ENCODE measurements at regions not wholly inside any gene's neighbourhood (a gene's known extent, or its start where the extent isn't known, plus 50 kb on each side); places are given as distances from the start of the nearest gene placed in this dataset.
"Not testable (repeated sequence)": the region's sequence is repeated elsewhere in the genome, so short reads cannot be mapped to it uniquely, and the experiment has no call there.

GRCh38 chr16:21513812-21514473, 85.4 kb upstream of the METTL9 start:
- not testable (repeated sequence) for H4K91ac ChIP-seq (ENCODE audit: low read length); H2AFZ ChIP-seq (ENCODE audit: low read depth, low read length); H2BK120ac ChIP-seq (ENCODE audit: low read depth, low read length); H4K8ac ChIP-seq (ENCODE audit: low read length); DNase-seq; H3K27ac ChIP-seq (ENCODE audit: low read length, poor library complexity, severe bottlenecking); H3K18ac ChIP-seq (ENCODE audit: low read depth in 1 of 2, low read length in 2 of 2); H3K23ac ChIP-seq (ENCODE audit: low read length in 2 of 2); H3K79me1 ChIP-seq (replicated peaks; ENCODE audit: low read length, poor library complexity, severe bottlenecking); H3K4me2 ChIP-seq (ENCODE audit: low read length, poor library complexity, severe bottlenecking); H3K27me3 ChIP-seq (ENCODE audit: control insufficient read depth in 1 of 2, insufficient read depth in 1 of 2, low read length in 2 of 2); H3K9me3 ChIP-seq (ENCODE audit: control insufficient read depth, low read length); H3K14ac ChIP-seq (ENCODE audit: low read length in 2 of 2); H2BK5ac ChIP-seq (ENCODE audit: low read depth, low read length, poor library complexity, severe bottlenecking); H2BK12ac ChIP-seq (ENCODE audit: low read length in 2 of 2); H2BK15ac ChIP-seq (ENCODE audit: low read depth, poor library complexity, severe bottlenecking); H3K4ac ChIP-seq (ENCODE audit: low read depth in 1 of 2, low read length in 2 of 2)
- peak overlapping the region; percentile 50 for H3K9ac ChIP-seq (ENCODE audit: low read length)
- 94% methylated on average over 17 of the region's 18 CpGs for WGBS
- H2AK5ac ChIP-seq (ENCODE audit: low read length, severe bottlenecking) = peak overlapping the region; percentile 65
- peaks cover 3 to 15% of the 10 kb centered on the region in 2 experiments for H3K36me3 ChIP-seq (ENCODE audit: control insufficient read depth in 1 of 2, insufficient read depth in 2 of 2, low read depth in 1 of 2, low read length in 2 of 2)
- H3K4me1 ChIP-seq (ENCODE audit: control insufficient read depth, insufficient read depth, low read depth, low read length) = peaks cover 50% of the 10 kb centered on the region
- H3K4me3 ChIP-seq (ENCODE audit: insufficient read depth in 1 of 2, low read depth in 1 of 2, low read length in 2 of 2) = peak overlapping the region in 1 of 2 experiments; percentile 4

GRCh38 chr16:21514474-21514840, 84.9 kb upstream of the METTL9 start:
- not testable (repeated sequence) for H3K14ac ChIP-seq (ENCODE audit: low read length in 2 of 2); H2BK5ac ChIP-seq (ENCODE audit: low read depth, low read length, poor library complexity, severe bottlenecking); H4K8ac ChIP-seq (ENCODE audit: low read length); H3K4me2 ChIP-seq (ENCODE audit: low read length, poor library complexity, severe bottlenecking); H3K27me3 ChIP-seq (ENCODE audit: control insufficient read depth in 1 of 2, insufficient read depth in 1 of 2, low read length in 2 of 2); H2AFZ ChIP-seq (ENCODE audit: low read depth, low read length); H3K4me3 ChIP-seq (ENCODE audit: insufficient read depth in 1 of 2, low read depth in 1 of 2, low read length in 2 of 2); H3K23ac ChIP-seq (ENCODE audit: low read length in 2 of 2); H2BK15ac ChIP-seq (ENCODE audit: low read depth, poor library complexity, severe bottlenecking); H2AK5ac ChIP-seq (ENCODE audit: low read length, severe bottlenecking); H3K18ac ChIP-seq (ENCODE audit: low read depth in 1 of 2, low read length in 2 of 2); H2BK120ac ChIP-seq (ENCODE audit: low read depth, low read length); H3K79me1 ChIP-seq (replicated peaks; ENCODE audit: low read length, poor library complexity, severe bottlenecking); H3K9me3 ChIP-seq (ENCODE audit: control insufficient read depth, low read length); H3K4ac ChIP-seq (ENCODE audit: low read depth in 1 of 2, low read length in 2 of 2); H3K27ac ChIP-seq (ENCODE audit: low read length, poor library complexity, severe bottlenecking); DNase-seq; H4K91ac ChIP-seq (ENCODE audit: low read length); H2BK12ac ChIP-seq (ENCODE audit: low read length in 2 of 2)
- H3K4me1 ChIP-seq (ENCODE audit: control insufficient read depth, insufficient read depth, low read depth, low read length) = peaks cover 47% of the 10 kb centered on the region
- H3K36me3 ChIP-seq (ENCODE audit: control insufficient read depth in 1 of 2, insufficient read depth in 2 of 2, low read depth in 1 of 2, low read length in 2 of 2) = peaks cover 3 to 10% of the 10 kb centered on the region in 2 experiments
- 96% methylated on average over 12 of the region's 14 CpGs for WGBS
- H3K9ac ChIP-seq (ENCODE audit: low read length) = peak overlapping the region; percentile 38

DNA sequence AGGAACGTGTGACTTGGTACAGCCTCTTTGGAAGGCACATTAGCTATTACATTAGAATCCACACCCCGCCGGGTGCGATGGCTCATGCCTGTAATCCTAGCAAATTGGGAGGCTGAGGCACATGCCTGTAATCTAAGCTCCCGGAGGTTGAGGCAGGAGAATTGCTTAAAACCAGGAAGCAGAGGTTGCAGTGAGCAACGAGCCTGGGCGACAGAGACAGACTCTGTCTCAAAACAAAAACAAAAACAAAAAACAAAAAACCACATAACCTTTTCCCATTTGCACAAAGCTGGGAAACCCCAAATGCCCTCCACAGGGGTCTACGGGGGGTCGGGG, 82.7 kb upstream of the METTL9 start:
- H3K18ac ChIP-seq (ENCODE audit: low read depth in 1 of 2, low read length in 2 of 2); H2BK120ac ChIP-seq (ENCODE audit: low read depth, low read length); H3K9me3 ChIP-seq (ENCODE audit: control insufficient read depth, low read length); H4K8ac ChIP-seq (ENCODE audit: low read length); H3K4me2 ChIP-seq (ENCODE audit: low read length, poor library complexity, severe bottlenecking); H3K79me1 ChIP-seq (replicated peaks; ENCODE audit: low read length, poor library complexity, severe bottlenecking); H3K9ac ChIP-seq (ENCODE audit: low read length); H3K27me3 ChIP-seq (ENCODE audit: control insufficient read depth in 1 of 2, insufficient read depth in 1 of 2, low read length in 2 of 2); H3K36me3 ChIP-seq (ENCODE audit: control insufficient read depth in 1 of 2, insufficient read depth in 2 of 2, low read depth in 1 of 2, low read length in 2 of 2); H3K4ac ChIP-seq (ENCODE audit: low read depth in 1 of 2, low read length in 2 of 2); H2BK15ac ChIP-seq (ENCODE audit: low read depth, poor library complexity, severe bottlenecking); H3K4me3 ChIP-seq (ENCODE audit: insufficient read depth in 1 of 2, low read depth in 1 of 2, low read length in 2 of 2); H4K91ac ChIP-seq (ENCODE audit: low read length); H2BK12ac ChIP-seq (ENCODE audit: low read length in 2 of 2); H3K14ac ChIP-seq (ENCODE audit: low read length in 2 of 2); H2AFZ ChIP-seq (ENCODE audit: low read depth, low read length); DNase-seq; H3K27ac ChIP-seq (ENCODE audit: low read length, poor library complexity, severe bottlenecking); H2BK5ac ChIP-seq (ENCODE audit: low read depth, low read length, poor library complexity, severe bottlenecking); H3K23ac ChIP-seq (ENCODE audit: low read length in 2 of 2); H2AK5ac ChIP-seq (ENCODE audit: low read length, severe bottlenecking): not testable (repeated sequence)
- WGBS = 75% methylated on average over 2 of the region's 9 CpGs
- H3K4me1 ChIP-seq (ENCODE audit: control insufficient read depth, insufficient read depth, low read depth, low read length) = peaks cover 36% of the 10 kb centered on the region

GRCh38 chr16:21517263-21517662, 82.1 kb upstream of the METTL9 start:
- not testable (repeated sequence) for H2BK5ac ChIP-seq (ENCODE audit: low read depth, low read length, poor library complexity, severe bottlenecking); H3K79me1 ChIP-seq (replicated peaks; ENCODE audit: low read length, poor library complexity, severe bottlenecking); H2BK120ac ChIP-seq (ENCODE audit: low read depth, low read length); H3K4me3 ChIP-seq (ENCODE audit: insufficient read depth in 1 of 2, low read depth in 1 of 2, low read length in 2 of 2); H2BK12ac ChIP-seq (ENCODE audit: low read length in 2 of 2); H3K14ac ChIP-seq (ENCODE audit: low read length in 2 of 2); H2BK15ac ChIP-seq (ENCODE audit: low read depth, poor library complexity, severe bottlenecking); H3K9me3 ChIP-seq (ENCODE audit: control insufficient read depth, low read length); H3K36me3 ChIP-seq (ENCODE audit: control insufficient read depth in 1 of 2, insufficient read depth in 2 of 2, low read depth in 1 of 2, low read length in 2 of 2); H3K27me3 ChIP-seq (ENCODE audit: control insufficient read depth in 1 of 2, insufficient read depth in 1 of 2, low read length in 2 of 2); H4K8ac ChIP-seq (ENCODE audit: low read length); H3K4ac ChIP-seq (ENCODE audit: low read depth in 1 of 2, low read length in 2 of 2); H3K23ac ChIP-seq (ENCODE audit: low read length in 2 of 2); H4K91ac ChIP-seq (ENCODE audit: low read length); H2AFZ ChIP-seq (ENCODE audit: low read depth, low read length); H2AK5ac ChIP-seq (ENCODE audit: low read length, severe bottlenecking); DNase-seq; H3K18ac ChIP-seq (ENCODE audit: low read depth in 1 of 2, low read length in 2 of 2); H3K9ac ChIP-seq (ENCODE audit: low read length)
- Histone ChIP-seq H3K4me2 (ENCODE audit: low read length, poor library complexity, severe bottlenecking) (peak overlapping the region; percentile 21), H3K4me1 (ENCODE audit: control insufficient read depth, insufficient read depth, low read depth, low read length) (peaks cover 33% of the 10 kb centered on the region), H3K27ac (ENCODE audit: low read length, poor library complexity, severe bottlenecking) (peak overlapping the region; percentile 69)
- 92% methylated on average over 6 of the region's 10 CpGs for WGBS
